Brain microvascular endothelial cell (primary cell): ENCODE measurements at regions not wholly inside any gene's neighbourhood (a gene's known extent, or its start where the extent isn't known, plus 50 kb on each side); places are given as distances from the start of the nearest gene placed in this dataset.
A peak's percentile ranks its signal among the peaks of the same experiment; 100 is the strongest.

Source experiments
- DNase-seq: peaks from one replicate; pipeline ENCODE4 v3.0.0-alpha.2; 2020
- H3K27ac ChIP-seq: fragments of 250-450 bp; sonication (Bioruptor Pico); 2 replicates; pipeline ENCODE4 v1.5.1; 2020; ENCODE audit warnings: mild to moderate bottlenecking, moderate library complexity
- H3K27me3 ChIP-seq: fragments of 250-450 bp; sonication (Bioruptor Pico); replicated peaks from 2 replicates; pipeline ENCODE4 v1.5.1; 2020; ENCODE audit warnings: mild to moderate bottlenecking
- H3K36me3 ChIP-seq: fragments of 250-450 bp; sonication (Bioruptor Pico); replicated peaks from 2 replicates; pipeline ENCODE4 v1.5.1; 2020; ENCODE audit warnings: mild to moderate bottlenecking
- H3K4me3 ChIP-seq: 2 replicates; pipeline ENCODE4 v1.5.1; 2011; ENCODE audit warnings: low read depth, mild to moderate bottlenecking, control low read depth, low read length, moderate library complexity
- in situ Hi-C: cut with HindIII; loops from 2 replicates; pipeline ENCODE4 v1.10.0; 2017; ENCODE audit warnings: low sequenced_read_pairs, low pct_ligation_motif_present
- TF ChIP-seq, protein P1 (sequence below): IDR thresholded peaks from 2 replicates; pipeline ENCODE4 v1.5.1; 2011; ENCODE audit warnings: low read depth, mild to moderate bottlenecking, moderate library complexity, low read length, control low read depth, inconsistent platforms; ENCODE audit errors: missing control alignments

DNA sequence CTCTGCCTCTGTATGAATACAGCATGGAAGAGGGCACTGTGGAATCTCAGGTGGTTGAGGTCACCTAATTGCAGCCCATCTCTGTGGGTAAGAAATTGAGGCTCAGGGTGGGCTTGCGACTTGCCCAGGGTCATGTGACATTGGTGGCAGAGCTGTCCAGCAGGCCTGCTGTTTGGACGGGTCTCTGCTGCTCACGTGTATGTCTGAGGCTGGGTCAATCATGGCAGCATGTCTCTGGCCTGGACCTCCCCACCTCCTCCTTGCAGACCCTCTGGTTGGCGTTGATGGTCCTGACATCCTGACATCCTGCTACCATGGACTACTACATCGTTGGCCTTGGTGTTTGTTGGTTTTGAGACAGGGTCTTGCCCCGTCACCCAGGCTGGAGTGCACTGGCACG lies 64.3 kb upstream of the HPCAL1 start:
- Histone ChIP-seq H3K4me3 (no peak overlapping the region), H3K27ac (no peak overlapping the region), H3K36me3 (no peaks in the 10 kb centered on the region), H3K27me3 (no peaks in the 10 kb centered on the region)
- in situ Hi-C loops, result no loop called here
- DNase-seq, result no peak
- TF ChIP-seq, protein P1, sequence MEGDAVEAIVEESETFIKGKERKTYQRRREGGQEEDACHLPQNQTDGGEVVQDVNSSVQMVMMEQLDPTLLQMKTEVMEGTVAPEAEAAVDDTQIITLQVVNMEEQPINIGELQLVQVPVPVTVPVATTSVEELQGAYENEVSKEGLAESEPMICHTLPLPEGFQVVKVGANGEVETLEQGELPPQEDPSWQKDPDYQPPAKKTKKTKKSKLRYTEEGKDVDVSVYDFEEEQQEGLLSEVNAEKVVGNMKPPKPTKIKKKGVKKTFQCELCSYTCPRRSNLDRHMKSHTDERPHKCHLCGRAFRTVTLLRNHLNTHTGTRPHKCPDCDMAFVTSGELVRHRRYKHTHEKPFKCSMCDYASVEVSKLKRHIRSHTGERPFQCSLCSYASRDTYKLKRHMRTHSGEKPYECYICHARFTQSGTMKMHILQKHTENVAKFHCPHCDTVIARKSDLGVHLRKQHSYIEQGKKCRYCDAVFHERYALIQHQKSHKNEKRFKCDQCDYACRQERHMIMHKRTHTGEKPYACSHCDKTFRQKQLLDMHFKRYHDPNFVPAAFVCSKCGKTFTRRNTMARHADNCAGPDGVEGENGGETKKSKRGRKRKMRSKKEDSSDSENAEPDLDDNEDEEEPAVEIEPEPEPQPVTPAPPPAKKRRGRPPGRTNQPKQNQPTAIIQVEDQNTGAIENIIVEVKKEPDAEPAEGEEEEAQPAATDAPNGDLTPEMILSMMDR, result no peak

DNA sequence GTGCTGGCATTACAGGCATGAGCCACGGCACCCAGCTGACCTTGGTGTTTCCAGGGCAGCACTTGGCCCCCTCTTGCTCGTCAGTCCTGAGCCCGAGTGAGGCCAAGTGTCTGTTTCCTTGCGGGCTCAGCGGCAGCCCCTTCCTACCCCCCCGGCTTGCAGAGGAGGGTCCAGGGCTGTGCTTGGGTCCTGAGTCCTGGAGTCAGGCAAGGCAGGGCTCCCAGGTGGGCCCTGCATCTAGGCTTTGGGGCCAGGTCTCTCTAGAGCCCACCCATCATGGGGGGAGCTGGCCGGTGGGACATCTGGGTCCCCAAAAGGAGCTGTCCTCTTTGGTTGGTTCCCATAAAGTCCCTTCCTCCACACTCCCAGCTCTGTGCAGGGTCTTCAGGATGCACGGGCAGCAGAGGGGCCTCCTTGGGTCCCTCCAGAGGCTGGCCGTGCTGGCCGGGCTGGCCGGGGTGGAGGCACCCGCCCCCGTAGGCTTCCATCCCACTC lies 63.7 kb upstream of the HPCAL1 start:
- in situ Hi-C loops, result no loop called here
- H3K4me3 ChIP-seq, result no peak overlapping the region
- H3K27ac ChIP-seq, result no peak overlapping the region
- DNase-seq, result no peak
- H3K36me3 ChIP-seq, result no peaks in the 10 kb centered on the region
- H3K27me3 ChIP-seq, result no peaks in the 10 kb centered on the region
- TF ChIP-seq, protein P1, result no peak

DNA sequence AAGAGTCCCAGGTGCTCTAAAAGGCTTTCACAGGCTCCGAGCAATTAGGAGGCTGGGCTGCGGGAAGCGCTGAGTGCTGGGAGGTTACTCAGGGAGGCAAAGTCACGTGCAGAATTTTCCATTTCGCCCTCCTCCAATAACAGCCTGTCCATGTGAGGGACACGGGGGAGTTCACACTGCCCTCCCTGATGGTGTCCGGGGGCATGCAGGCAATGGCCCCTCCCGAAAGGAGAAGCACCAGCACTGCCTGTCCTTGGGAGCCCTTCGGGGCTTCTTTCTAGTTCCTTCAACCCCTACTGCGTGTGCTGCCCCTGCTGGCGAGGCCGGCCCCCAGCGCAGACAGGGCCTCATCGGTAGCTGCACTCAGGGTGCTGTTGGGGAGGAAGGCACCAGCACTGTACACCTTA lies 63.1 kb upstream of the HPCAL1 start:
- TF ChIP-seq, protein P1, result peak; percentile 51
- no peak for DNase-seq
- in situ Hi-C loops, result no loop called here
- Histone ChIP-seq H3K27me3 (no peaks in the 10 kb centered on the region), H3K4me3 (no peak overlapping the region), H3K27ac (no peak overlapping the region), H3K36me3 (no peaks in the 10 kb centered on the region)

DNA sequence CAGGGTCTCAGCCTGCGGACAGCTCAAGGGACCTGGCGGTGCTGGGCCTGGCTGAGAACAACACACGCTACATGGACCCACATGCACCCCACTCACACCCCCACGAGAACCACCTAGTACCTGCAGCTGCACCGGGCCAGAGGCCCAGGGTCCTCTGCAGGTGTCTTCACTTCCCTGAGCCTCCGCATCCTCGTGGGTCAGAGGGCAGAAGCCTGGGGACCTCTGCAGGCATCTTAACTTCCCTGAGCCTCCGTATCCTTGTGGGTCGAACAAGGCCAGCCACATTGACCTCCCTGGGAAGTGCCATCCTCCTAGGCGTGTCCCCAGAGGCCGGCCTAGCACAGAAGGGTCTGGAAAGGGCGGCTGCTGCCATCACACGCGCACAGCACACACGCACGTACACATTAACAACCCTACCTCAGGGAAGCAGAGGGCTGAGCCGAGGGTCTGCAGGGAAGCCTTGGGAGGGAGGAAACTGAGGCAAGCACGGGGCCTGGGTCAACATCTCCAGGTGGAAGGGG lies 62.5 kb upstream of the HPCAL1 start:
- no peaks in the 10 kb centered on the region for H3K36me3 ChIP-seq
- DNase-seq, result no peak
- TF ChIP-seq, protein P1, result no peak
- no peak overlapping the region for H3K4me3 ChIP-seq
- in situ Hi-C loops, result no loop called here
- no peaks in the 10 kb centered on the region for H3K27me3 ChIP-seq
- H3K27ac ChIP-seq, result no peak overlapping the region

DNA sequence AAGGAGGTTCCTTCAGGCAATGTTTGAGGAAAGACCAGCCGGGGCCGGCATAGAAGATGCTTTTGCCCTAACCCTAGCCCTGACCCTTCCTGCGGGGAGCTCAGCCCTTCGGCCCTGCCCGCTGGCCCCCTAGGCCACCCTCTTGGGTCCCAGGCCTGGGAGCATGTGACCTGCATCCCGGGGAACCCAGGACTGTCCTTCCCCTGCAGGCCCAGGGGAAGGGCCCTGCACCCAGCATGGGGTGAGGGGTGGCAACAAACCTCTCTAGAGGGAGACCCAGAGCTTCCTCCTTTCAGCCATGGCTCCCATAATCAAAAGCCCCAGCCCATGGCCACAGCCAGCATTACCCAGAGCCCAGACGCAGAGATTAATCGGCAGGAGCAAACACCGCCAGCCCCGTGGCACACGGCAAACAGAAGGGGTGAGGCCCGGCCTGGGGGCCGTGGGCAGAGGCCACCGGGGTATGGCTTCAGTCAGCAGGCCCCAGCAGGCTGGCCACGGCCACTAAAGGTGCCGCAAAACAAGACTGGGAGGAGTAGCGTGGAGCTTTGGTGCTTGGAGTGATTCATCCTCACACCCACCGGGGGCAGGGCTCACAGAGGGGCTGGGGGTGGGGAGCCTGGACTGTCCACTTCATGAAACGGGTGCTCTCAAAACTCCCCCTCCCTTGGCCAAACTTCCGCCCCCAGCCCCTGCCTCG lies 61.6 kb upstream of the HPCAL1 start:
- DNase-seq, result no peak
- no peaks in the 10 kb centered on the region for H3K36me3 ChIP-seq
- H3K27me3 ChIP-seq, result no peaks in the 10 kb centered on the region
- in situ Hi-C loops, result no loop called here
- no peak overlapping the region for H3K4me3 ChIP-seq
- TF ChIP-seq, protein P1, result no peak
- H3K27ac ChIP-seq, result no peak overlapping the region
